ENCODE measurements at regions not wholly inside any gene's neighbourhood (a gene's known extent, or its start where the extent isn't known, plus 50 kb on each side); places are given as distances from the start of the nearest gene placed in this dataset.

GRCh38 chr4:144451766-144452450 lies 194.0 kb upstream of the HHIP start:
- 9 to 28% (median 17%) methylated on average over 3 of the region's 3 CpGs for WGBS, 3 donors
- no peaks in the 10 kb centered on the region for H3K9me3 ChIP-seq
- no peak for DNase-seq
- no peaks in the 10 kb centered on the region for H3K27me3 ChIP-seq
- intact Hi-C loops (cut with DNase I) = no loop called here
- H3K4me3 ChIP-seq = no peak overlapping the region
- no peaks in the 10 kb centered on the region for H3K36me3 ChIP-seq
- TF ChIP-seq POLR2A (IDR thresholded peaks at IDR 0.05) (no peak), EP300 (IDR thresholded peaks at IDR 0.05) (no peak), CTCF (IDR thresholded peaks at IDR 0.05) (no peak)
- H3K4me1 ChIP-seq (ENCODE audit: insufficient read depth) = no peaks in the 10 kb centered on the region
- no peak overlapping the region for H3K27ac ChIP-seq

- H3K36me3 ChIP-seq = no peaks in the 10 kb centered on the region
- H3K4me3 ChIP-seq = no peak overlapping the region
- intact Hi-C loops (cut with DNase I) = no loop called here
- H3K27ac ChIP-seq = no peak overlapping the region
- DNase-seq = no peak
- 66 to 90% (median 67%) methylated on average over 2 of the region's 2 CpGs for WGBS, 3 donors
- no peaks in the 10 kb centered on the region for H3K9me3 ChIP-seq
- no peaks in the 10 kb centered on the region for H3K27me3 ChIP-seq
- no peak for TF ChIP-seq CTCF (IDR thresholded peaks at IDR 0.05)
- no peak for TF ChIP-seq EP300 (IDR thresholded peaks at IDR 0.05)
- TF ChIP-seq POLR2A (IDR thresholded peaks at IDR 0.05) = no peak
- no peaks in the 10 kb centered on the region for H3K4me1 ChIP-seq (ENCODE audit: insufficient read depth)
Measured at GRCh38 chr4:144456196-144456595, 189.8 kb upstream of the HHIP start.

GRCh38 chr4:144461906-144462305 lies 184.1 kb upstream of the HHIP start:
- no peaks in the 10 kb centered on the region for H3K27me3 ChIP-seq
- no peaks in the 10 kb centered on the region for H3K36me3 ChIP-seq
- H3K9me3 ChIP-seq = no peaks in the 10 kb centered on the region
- no peak overlapping the region for H3K27ac ChIP-seq
- TF ChIP-seq POLR2A (IDR thresholded peaks at IDR 0.05) = no peak
- TF ChIP-seq CTCF (IDR thresholded peaks at IDR 0.05) = no peak
- TF ChIP-seq EP300 (IDR thresholded peaks at IDR 0.05) = no peak
- DNase-seq = no peak
- intact Hi-C loops (cut with DNase I) = no loop called here
- H3K4me1 ChIP-seq (ENCODE audit: insufficient read depth) = no peaks in the 10 kb centered on the region
- H3K4me3 ChIP-seq = no peak overlapping the region
- 62 to 72% (median 63%) methylated on average over 5 of the region's 5 CpGs for WGBS, 3 donors

GRCh38 chr4:144463236-144463635 lies 182.7 kb upstream of the HHIP start:
- TF ChIP-seq CTCF (IDR thresholded peaks at IDR 0.05) = no peak
- TF ChIP-seq EP300 (IDR thresholded peaks at IDR 0.05) = no peak
- TF ChIP-seq POLR2A (IDR thresholded peaks at IDR 0.05) = no peak
- Histone ChIP-seq H3K4me3 (no peak overlapping the region), H3K4me1 (ENCODE audit: insufficient read depth) (no peaks in the 10 kb centered on the region), H3K9me3 (no peaks in the 10 kb centered on the region), H3K27me3 (no peaks in the 10 kb centered on the region), H3K27ac (no peak overlapping the region), H3K36me3 (no peaks in the 10 kb centered on the region)
- DNase-seq = no peak
- 86 to 100% (median 96%) methylated on average over 1 of the region's 1 CpG for WGBS, 3 donors
- intact Hi-C loops (cut with DNase I) = no loop called here

All from ovary (tissue), 7 donors.